ENCODE measurements at regions not wholly inside any gene's neighbourhood (a gene's known extent, or its start where the extent isn't known, plus 50 kb on each side); places are given as distances from the start of the nearest gene placed in this dataset.
"Not testable (repeated sequence)": the region's sequence is repeated elsewhere in the genome, so short reads cannot be mapped to it uniquely, and the experiment has no call there.

GRCh38 chr20:39986173-39986904 lies 702.7 kb downstream of the MAFB start:
- ATAC-seq (replicated peaks) (no peak), DNase-seq (no peak)
- no peak overlapping the region for H3K4me3 Mint-ChIP-seq
- H3K9me3 Mint-ChIP-seq, result peaks cover 3 to 6% of the 10 kb centered on the region in 2 donors
- H3K36me3 Mint-ChIP-seq (ENCODE audit: insufficient read depth), result no peaks in the 10 kb centered on the region
- no peaks in the 10 kb centered on the region for H3K27me3 Mint-ChIP-seq
- no peak overlapping the region for H3K27ac Mint-ChIP-seq
- H3K4me1 Mint-ChIP-seq (ENCODE audit: low read depth in 2 of 2), result no peaks in the 10 kb centered on the region

DNA sequence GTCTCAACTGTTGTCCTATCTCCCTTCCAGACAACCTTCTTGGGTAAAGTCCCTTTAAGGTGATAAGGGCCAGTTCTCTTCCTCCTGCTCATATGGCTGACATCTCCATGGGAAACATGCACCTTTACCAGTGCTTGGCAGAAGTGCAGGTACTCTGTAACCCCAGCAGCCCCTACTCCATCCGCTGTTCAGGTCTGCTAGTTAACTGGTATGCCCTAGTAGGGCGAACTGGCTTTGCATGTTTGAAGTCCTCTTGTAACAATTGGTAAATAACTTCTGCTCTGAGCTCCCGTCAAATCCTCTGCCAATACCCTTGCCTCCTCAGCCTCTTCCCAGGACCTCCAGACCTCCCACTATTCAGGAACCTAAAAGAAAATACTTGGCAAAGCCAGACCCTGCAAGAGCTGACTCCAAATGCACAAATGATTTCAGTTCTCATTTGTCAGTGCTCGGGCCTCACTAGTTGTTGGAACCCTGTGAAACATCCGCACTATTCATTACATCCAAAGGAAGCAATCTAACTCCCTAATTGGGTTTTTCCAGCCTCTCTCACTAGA lies 703.7 kb downstream of the MAFB start:
- H3K27ac Mint-ChIP-seq, result no peak overlapping the region
- DNase-seq (no peak), ATAC-seq (replicated peaks) (no peak)
- H3K27me3 Mint-ChIP-seq, result no peaks in the 10 kb centered on the region
- H3K4me3 Mint-ChIP-seq, result no peak overlapping the region
- peaks cover 3 to 6% of the 10 kb centered on the region in 2 donors for H3K9me3 Mint-ChIP-seq
- no peaks in the 10 kb centered on the region for H3K4me1 Mint-ChIP-seq (ENCODE audit: low read depth in 2 of 2)
- H3K36me3 Mint-ChIP-seq (ENCODE audit: insufficient read depth), result no peaks in the 10 kb centered on the region

- no peaks in the 10 kb centered on the region for H3K27me3 Mint-ChIP-seq
- peaks cover 3 to 6% of the 10 kb centered on the region in 2 donors for H3K9me3 Mint-ChIP-seq
- DNase-seq (no peak), ATAC-seq (replicated peaks) (no peak)
- no peak overlapping the region for H3K4me3 Mint-ChIP-seq
- no peaks in the 10 kb centered on the region for H3K4me1 Mint-ChIP-seq (ENCODE audit: low read depth in 2 of 2)
- no peaks in the 10 kb centered on the region for H3K36me3 Mint-ChIP-seq (ENCODE audit: insufficient read depth)
- H3K27ac Mint-ChIP-seq, result no peak overlapping the region
Measured at GRCh38 chr20:39983655-39984054, 705.4 kb downstream of the MAFB start.

DNA sequence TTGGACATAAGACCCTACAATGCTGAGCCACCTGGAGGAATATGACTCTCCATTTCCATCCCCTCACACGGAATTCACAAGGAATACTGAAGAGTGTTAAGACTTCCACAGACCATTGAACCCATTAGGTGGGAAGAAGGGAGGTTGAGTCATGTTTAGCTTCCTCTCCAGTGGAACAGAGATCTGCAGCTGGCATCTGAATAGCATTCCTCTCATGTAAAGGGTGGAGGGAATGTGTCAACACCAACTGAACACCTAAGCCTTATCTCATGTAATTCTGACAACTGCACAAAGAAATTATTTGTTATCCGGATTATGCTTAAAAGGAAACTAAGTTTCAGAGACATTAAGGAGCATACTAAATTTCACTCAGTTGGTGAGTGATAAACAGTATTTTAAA lies 705.9 kb downstream of the MAFB start:
- Mint-ChIP-seq H3K9me3 (peaks cover 3 to 6% of the 10 kb centered on the region in 2 donors), H3K4me3 (no peak overlapping the region), H3K36me3 (ENCODE audit: insufficient read depth) (no peaks in the 10 kb centered on the region), H3K4me1 (ENCODE audit: low read depth in 2 of 2) (no peaks in the 10 kb centered on the region), H3K27me3 (no peaks in the 10 kb centered on the region), H3K27ac (no peak overlapping the region)
- no peak for ATAC-seq (replicated peaks)
- DNase-seq, result no peak

GRCh38 chr20:39974966-39975501 lies 714.0 kb downstream of the MAFB start:
- DNase-seq (no peak), ATAC-seq (replicated peaks) (no peak)
- H3K27ac Mint-ChIP-seq, result no peak overlapping the region
- H3K4me3 Mint-ChIP-seq, result no peak overlapping the region
- peaks cover 0 to 10% of the 10 kb centered on the region in 2 donors for H3K27me3 Mint-ChIP-seq
- peaks cover 11 to 15% of the 10 kb centered on the region in 2 donors for H3K9me3 Mint-ChIP-seq
- no peaks in the 10 kb centered on the region for H3K36me3 Mint-ChIP-seq (ENCODE audit: insufficient read depth)
- H3K4me1 Mint-ChIP-seq (ENCODE audit: low read depth in 2 of 2), result no peaks in the 10 kb centered on the region

GRCh38 chr20:39968495-39968894 lies 720.5 kb downstream of the MAFB start:
- H3K36me3 Mint-ChIP-seq (ENCODE audit: insufficient read depth), result peaks cover 3% of the 10 kb centered on the region
- no peak overlapping the region for H3K4me3 Mint-ChIP-seq
- H3K4me1 Mint-ChIP-seq (ENCODE audit: low read depth in 2 of 2), result no peaks in the 10 kb centered on the region
- H3K9me3 Mint-ChIP-seq, result peaks cover 4 to 16% of the 10 kb centered on the region in 2 donors
- H3K27ac Mint-ChIP-seq, result no peak overlapping the region
- ATAC-seq (replicated peaks) (no peak), DNase-seq (no peak)
- H3K27me3 Mint-ChIP-seq, result no peaks in the 10 kb centered on the region

- DNase-seq, result no peak
- H3K9me3 Mint-ChIP-seq, result peaks cover 4 to 16% of the 10 kb centered on the region in 2 donors
- H3K4me1 Mint-ChIP-seq (ENCODE audit: low read depth in 2 of 2), result no peaks in the 10 kb centered on the region
- no peak overlapping the region for H3K4me3 Mint-ChIP-seq
- H3K27ac Mint-ChIP-seq, result no peak overlapping the region
- no peak for ATAC-seq (replicated peaks)
- peaks cover 3% of the 10 kb centered on the region for H3K36me3 Mint-ChIP-seq (ENCODE audit: insufficient read depth)
- no peaks in the 10 kb centered on the region for H3K27me3 Mint-ChIP-seq
Measured at GRCh38 chr20:39967806-39968205, 721.2 kb downstream of the MAFB start.

- ATAC-seq (replicated peaks) (no peak), DNase-seq (no peak)
- Mint-ChIP-seq H3K27me3 (no peaks in the 10 kb centered on the region), H3K4me1 (ENCODE audit: low read depth in 2 of 2) (no peaks in the 10 kb centered on the region), H3K4me3 (no peak overlapping the region), H3K9me3 (no peaks in the 10 kb centered on the region), H3K27ac (no peak overlapping the region), H3K36me3 (ENCODE audit: insufficient read depth) (peaks cover 3% of the 10 kb centered on the region)
Measured at GRCh38 chr20:39961637-39962244, 727.3 kb downstream of the MAFB start.

- H3K27ac Mint-ChIP-seq, result no peak overlapping the region
- H3K4me1 Mint-ChIP-seq (ENCODE audit: low read depth in 2 of 2), result no peaks in the 10 kb centered on the region
- H3K9me3 Mint-ChIP-seq, result peaks cover 0 to 1% of the 10 kb centered on the region in 2 donors
- peaks cover 3% of the 10 kb centered on the region for H3K36me3 Mint-ChIP-seq (ENCODE audit: insufficient read depth)
- no peak for ATAC-seq (replicated peaks)
- H3K27me3 Mint-ChIP-seq, result no peaks in the 10 kb centered on the region
- no peak for DNase-seq
- H3K4me3 Mint-ChIP-seq, result no peak overlapping the region
Measured at GRCh38 chr20:39960522-39961428, 728.3 kb downstream of the MAFB start.

DNA sequence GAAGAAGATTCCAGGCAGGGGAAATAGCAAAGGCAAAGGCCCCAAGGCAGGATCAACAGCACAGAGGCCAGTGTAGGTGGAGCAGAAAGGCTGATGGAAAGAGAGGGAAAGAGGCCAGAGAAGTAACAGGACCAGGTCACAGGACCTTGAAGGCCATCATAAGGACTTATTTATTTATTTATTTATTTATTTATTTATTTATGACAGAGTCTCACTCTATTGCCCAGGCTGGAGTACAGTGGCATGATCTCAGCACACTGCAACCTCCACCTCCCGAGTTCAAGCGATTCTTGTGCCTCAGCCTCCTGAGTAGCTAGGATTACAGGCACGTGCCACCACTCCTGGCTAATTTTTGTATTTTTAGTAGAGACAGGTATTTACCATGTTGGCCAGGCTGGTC lies 731.1 kb downstream of the MAFB start:
- ATAC-seq (replicated peaks); DNase-seq; H3K36me3 Mint-ChIP-seq (ENCODE audit: insufficient read depth); H3K27me3 Mint-ChIP-seq; H3K27ac Mint-ChIP-seq; H3K9me3 Mint-ChIP-seq; H3K4me3 Mint-ChIP-seq; H3K4me1 Mint-ChIP-seq (ENCODE audit: low read depth in 2 of 2): not testable (repeated sequence)

- no peaks in the 10 kb centered on the region for H3K4me1 Mint-ChIP-seq (ENCODE audit: low read depth in 2 of 2)
- H3K27ac Mint-ChIP-seq, result no peak overlapping the region
- ATAC-seq (replicated peaks), result no peak
- peaks cover 3% of the 10 kb centered on the region for H3K36me3 Mint-ChIP-seq (ENCODE audit: insufficient read depth)
- peaks cover 0 to 7% of the 10 kb centered on the region in 2 donors for H3K9me3 Mint-ChIP-seq
- H3K4me3 Mint-ChIP-seq, result no peak overlapping the region
- no peak for DNase-seq
- H3K27me3 Mint-ChIP-seq, result no peaks in the 10 kb centered on the region
Measured at GRCh38 chr20:39954621-39955020, 734.4 kb downstream of the MAFB start.

- ATAC-seq (replicated peaks) (no peak), DNase-seq (no peak)
Measured at GRCh38 chr20:39946931-39947330, 742.1 kb downstream of the MAFB start.

More at GRCh38 chr20:39946931-39947330, 742.1 kb downstream of the MAFB start:
- peaks cover 0 to 3% of the 10 kb centered on the region in 2 donors for H3K9me3 Mint-ChIP-seq
- no peak overlapping the region for H3K4me3 Mint-ChIP-seq
- H3K4me1 Mint-ChIP-seq (ENCODE audit: low read depth in 2 of 2), result no peaks in the 10 kb centered on the region
- H3K36me3 Mint-ChIP-seq (ENCODE audit: insufficient read depth), result peaks cover 3% of the 10 kb centered on the region
- H3K27me3 Mint-ChIP-seq, result no peaks in the 10 kb centered on the region
- H3K27ac Mint-ChIP-seq, result no peak overlapping the region
